HG03045 (cell line): ENCODE measurements at regions not wholly inside any gene's neighbourhood (a gene's known extent, or its start where the extent isn't known, plus 50 kb on each side); places are given as distances from the start of the nearest gene placed in this dataset.

ENCODE experiments used
- ATAC-seq: cut with Tn5 transposase; IDR thresholded peaks from one replicate; pipeline ENCODE4 v1.9.1; 2021; ENCODE audit warnings: mild to moderate bottlenecking, moderate library complexity; ENCODE audit not compliant: unreplicated experiment

GRCh38 chr5:12794476-12795332 is 890.5 kb upstream of the CTNND2 start:
- no peak for ATAC-seq

DNA sequence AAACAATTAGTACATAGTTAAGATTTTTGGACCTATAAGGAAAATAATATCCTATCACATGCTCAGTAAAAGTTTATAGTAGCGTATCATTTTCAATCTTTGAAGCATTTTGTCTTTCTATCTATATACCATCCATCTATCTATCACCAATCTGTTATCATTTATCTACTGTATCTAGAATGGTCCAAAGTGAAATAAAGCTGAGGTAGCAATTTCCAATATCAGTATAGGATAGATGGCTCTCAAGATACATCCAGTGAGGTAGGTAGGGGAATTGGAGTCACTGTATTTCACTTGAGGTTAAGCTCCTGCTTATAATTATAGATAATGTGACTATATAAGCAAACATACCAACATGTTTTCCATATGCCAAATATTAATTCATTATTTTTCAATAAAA is 889.1 kb upstream of the CTNND2 start:
- no peak for ATAC-seq

DNA sequence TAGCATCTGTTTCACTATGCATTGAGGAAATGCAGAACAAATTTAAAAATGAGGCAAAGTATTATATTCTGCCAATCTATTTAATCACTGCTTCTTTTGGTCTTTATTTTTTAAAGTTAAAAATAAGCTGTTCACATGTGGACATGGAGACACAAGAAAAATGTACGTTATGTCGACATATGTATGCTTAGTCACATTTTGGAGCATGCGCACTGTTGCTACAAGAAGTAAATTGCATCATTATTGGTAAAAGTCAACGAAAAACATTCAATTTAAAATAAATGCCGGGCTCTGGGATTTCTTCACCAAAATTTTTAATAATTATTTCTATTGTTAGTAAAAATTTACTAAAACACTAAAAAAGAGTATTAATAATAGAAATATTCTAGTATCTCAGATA is 876.3 kb upstream of the CTNND2 start:
- ATAC-seq: no peak

DNA sequence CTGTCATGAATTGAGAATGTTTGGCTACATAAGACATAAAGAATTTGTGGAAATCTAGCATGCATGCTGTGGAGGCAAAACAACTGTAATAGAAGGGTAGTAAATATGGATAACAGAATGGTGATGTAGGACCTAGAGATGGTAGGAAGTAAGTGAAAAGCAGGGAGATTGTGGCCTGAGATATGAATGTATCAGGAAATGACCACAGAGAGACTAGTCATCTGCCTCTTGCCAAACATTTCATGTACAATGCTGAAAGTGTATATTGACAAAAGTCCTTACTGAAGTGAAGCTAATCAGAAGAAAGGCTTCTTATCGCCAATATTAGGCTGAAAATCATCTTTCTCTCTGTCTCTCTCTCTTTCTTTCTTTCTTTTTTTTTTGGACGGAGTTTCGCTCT is 873.1 kb upstream of the CTNND2 start:
- ATAC-seq: no peak

DNA sequence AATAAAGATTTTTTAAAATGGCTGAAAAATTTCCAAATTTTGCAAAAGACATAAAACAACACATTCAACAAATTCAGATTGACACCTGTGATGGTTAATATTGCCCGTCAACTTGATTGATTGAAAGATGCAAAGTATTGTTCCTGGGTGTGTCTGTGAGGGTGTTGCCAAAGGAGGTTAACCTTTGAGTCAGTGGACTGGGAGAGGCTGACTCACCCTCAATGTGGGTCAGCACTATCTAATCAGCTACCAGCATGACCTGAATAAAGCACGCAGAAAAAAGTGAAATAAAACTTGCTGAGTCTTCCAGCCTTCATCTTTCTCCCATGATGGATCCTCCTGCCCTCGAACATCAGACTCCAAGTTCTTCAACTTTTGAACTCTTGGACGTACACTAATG is 868.0 kb upstream of the CTNND2 start:
- ATAC-seq: no peak

DNA sequence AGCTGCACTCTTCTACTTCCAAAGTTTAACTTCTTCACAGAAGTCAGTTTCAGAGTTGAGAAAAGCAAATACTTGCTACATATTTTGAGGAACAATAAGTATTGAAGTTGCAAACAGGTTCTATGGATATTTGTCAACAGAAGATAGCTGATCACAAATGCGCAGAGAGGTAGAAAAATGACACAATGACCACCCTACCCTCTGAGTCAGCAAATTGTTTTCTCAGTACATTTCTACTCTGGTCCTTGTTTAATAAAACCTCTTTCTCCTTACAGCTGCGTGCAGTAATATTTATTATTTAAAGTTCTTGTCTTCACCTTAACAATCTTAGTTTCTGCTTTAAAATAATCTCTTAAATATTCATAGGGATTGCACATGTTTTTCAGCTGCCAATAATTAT is 855.1 kb upstream of the CTNND2 start:
- no peak for ATAC-seq

GRCh38 chr5:12757035-12757434 is 852.8 kb upstream of the CTNND2 start:
- no peak for ATAC-seq

DNA sequence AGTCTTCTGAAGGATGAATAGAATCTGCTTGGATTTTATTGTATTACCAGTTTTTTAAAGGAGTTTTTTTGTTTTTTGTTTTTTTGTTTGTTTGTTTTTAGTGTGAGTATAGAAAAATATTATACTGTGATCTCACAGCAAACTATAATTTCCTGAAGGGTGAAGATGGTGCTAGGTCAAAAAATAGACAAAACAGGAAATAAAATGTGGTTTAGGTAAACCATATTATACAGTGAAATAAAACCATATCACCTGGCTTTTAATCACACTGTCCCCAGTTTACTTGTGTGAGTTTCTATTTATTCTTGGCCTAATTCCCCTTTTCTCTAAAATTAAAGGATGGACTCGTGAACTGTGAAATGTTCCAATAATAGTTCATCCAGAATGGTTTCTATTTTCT is 841.3 kb upstream of the CTNND2 start:
- no peak for ATAC-seq

GRCh38 chr5:12743582-12743981 is 839.3 kb upstream of the CTNND2 start:
- no peak for ATAC-seq

DNA sequence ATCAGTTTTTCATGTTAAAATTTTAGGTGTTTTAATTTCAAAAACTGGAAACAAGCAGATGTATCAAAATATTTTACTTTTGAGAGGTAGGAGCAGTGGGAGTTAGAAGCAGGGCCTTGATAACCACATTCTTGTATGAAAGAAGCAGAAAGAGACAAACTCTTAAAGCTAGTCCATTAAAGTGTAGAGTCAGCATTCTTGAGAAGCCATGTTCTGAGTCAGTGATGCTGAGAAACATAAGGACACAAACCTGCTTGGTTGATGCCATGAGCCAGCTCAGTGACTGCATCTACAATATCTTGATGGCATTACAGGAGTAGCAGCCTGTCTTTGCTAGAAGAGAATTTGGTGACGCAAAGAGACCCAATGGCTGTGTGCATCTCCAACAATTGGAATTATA is 826.1 kb upstream of the CTNND2 start:
- ATAC-seq: no peak

DNA sequence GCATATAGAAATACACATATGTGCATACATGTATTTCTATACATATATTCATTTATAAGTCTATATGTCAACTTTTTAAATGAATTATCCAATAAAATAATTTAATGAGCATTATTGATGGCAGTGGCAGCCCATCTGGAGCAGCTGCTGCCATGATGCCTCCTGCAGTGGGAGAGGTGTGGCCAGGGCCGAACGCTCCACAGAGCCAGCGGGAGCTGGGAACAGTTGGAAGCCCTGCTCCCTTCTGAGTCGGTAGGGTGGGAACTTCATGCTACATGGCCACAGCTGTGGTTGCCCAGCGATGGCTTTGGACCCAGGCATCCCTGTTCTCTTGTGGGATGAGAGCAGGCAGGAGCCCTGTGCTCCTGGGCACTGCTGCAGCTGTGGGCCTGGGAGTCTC is 812.4 kb upstream of the CTNND2 start:
- no peak for ATAC-seq

DNA sequence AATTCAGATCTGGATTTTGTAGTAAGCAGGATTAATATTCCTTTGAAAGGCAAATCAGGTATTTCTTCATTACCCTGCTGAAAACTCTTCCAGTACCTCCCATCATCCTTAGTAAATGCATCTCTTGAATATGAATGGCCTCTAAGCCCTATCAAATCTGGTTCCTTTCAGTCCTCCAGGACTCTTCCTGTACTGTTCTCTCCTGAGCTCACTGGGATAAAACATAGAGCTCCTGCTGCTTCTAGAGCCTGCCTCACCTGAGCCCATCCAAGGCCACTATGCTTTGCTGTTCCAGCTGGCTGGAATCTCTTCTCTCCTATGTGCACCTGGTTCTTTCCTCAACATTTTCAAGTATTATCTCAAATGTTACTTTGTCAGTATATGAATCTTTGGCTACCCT is 803.3 kb upstream of the CTNND2 start:
- no peak for ATAC-seq

DNA sequence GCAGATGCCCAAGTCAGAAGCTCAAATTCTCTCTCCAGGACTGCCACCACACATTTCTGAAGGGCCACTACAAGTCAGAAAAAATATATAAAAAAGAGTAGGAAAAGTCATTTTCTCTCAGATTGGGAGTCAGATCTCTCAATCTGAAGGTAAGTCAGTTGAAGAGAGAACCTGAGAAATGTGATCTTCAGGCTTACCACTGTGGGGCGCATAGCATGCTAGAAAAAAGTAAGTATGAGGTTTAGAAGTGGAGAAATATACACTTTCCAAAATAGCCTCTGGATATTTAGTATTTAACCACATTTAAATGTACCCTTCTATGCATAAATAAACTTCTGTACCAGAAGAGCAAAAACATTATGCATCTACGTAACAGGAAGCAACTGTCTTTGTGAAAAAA is 800.7 kb upstream of the CTNND2 start:
- no peak for ATAC-seq

DNA sequence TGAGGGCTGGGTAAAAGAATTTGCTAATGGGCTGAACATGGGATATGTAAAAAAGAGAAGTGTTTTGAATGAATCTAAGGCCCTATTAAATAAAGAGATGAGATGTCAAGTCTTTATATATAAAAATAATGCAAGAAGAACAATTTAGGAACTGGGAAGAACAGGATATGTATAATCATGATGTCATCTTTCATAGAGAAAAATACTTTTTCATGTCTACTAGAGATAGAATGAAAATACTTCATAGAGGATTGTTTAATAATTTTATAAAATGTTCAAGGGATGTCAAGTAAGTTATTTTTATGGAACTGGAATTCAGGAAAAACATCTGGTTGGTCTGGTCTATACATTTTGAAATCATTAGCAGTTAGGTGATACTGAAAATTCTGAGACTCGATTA is 799.0 kb upstream of the CTNND2 start:
- ATAC-seq: no peak

- ATAC-seq: no peak
These were observed 791.4 kb upstream of the CTNND2 start for GRCh38 chr5:12695651-12696050.

GRCh38 chr5:12691330-12691729 is 787.1 kb upstream of the CTNND2 start:
- no peak for ATAC-seq

GRCh38 chr5:12690361-12690760 is 786.1 kb upstream of the CTNND2 start:
- ATAC-seq: no peak

DNA sequence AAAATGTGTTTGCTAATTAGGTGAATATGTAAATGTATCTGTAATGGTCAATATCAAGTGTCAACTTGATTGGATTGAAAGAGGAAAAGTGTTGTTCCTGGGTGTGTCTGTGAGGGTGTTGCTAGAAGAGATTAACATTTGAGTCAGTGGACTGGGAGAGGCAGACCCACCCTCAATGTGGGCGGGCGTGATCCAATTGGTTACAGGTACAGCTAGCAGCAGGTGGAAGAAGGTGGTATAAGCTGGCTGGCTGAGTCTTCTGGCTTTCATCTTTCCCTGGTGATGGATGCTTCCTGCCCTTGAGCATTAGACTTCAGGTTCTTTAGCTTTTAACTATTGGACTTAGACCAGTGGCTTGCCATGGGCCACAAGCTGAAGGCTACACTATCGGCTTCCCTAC is 779.0 kb upstream of the CTNND2 start:
- no peak for ATAC-seq

DNA sequence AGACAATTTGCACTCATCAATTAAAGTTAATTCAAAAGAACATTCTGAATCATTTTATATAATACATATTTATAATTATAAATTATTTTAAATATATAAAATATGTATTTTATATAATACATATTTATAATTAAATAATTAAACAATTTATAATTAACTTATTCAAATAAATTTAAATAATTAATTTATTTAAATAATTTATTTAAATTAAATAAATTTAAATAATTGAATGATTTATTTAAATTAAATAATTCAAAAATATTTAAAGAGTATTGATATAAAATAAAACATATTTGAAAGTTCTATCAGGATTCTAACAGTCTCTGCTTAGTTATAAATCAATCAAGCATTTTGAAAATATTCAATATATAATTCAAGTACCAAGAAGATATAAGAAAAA is 775.5 kb upstream of the CTNND2 start:
- ATAC-seq: no peak

DNA sequence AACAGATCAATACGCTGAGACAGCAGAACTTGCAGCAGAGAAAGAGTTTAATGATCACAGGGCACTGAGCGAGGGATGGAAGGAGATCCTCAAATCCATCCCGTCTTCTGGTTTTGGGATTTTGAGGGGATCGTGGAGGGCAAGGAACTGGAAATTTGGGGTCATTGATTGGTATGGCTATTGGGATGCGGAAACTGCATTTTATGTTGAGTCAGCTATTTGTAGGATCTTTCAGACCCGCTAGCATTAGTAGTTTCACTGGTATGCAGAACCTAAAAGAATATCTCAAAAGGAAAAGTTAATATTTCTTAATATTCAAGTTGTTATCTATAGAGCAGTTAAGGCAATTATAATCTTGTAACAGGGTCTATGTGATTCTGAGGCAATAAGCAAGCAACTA is 771.7 kb upstream of the CTNND2 start:
- no peak for ATAC-seq

GRCh38 chr5:12672141-12672540 is 767.9 kb upstream of the CTNND2 start:
- ATAC-seq: no peak

DNA sequence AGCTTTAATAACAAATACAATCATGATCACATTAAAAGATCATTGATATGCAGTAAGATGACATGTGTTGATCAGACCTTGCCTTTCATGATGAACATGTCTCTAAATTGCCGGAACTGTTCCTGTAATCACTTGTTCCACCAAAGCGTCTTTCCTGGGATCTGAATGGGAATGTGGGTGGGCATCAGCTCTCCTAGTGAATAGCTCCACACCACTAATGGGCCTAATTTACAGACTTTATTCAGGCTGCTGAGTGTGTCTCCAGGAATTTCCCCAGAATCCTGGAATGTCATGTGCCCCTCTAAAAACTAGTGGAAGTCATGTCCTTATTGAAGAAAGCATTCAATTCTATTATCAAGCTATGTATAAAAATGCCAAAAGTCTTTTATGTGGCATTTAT is 765.1 kb upstream of the CTNND2 start:
- no peak for ATAC-seq

- ATAC-seq: no peak
These were observed 764.3 kb upstream of the CTNND2 start for GRCh38 chr5:12668564-12668963.
